GM12892 (cell line): ENCODE measurements at regions not wholly inside any gene's neighbourhood (a gene's known extent, or its start where the extent isn't known, plus 50 kb on each side); places are given as distances from the start of the nearest gene placed in this dataset.
"Not testable (repeated sequence)": the region's sequence is repeated elsewhere in the genome, so short reads cannot be mapped to it uniquely, and the experiment has no call there.

ENCODE experiments used
- DNase-seq: peaks from one replicate; pipeline ENCODE4 v3.0.0; 2011; ENCODE audit not compliant: insufficient read length
- FAIRE-seq: peaks from 2 replicates; lab custom pipeline; 2011; peaks lifted over from hg19 to GRCh38; lab: Jason Lieb, UNC
- POLR2A ChIP-seq: IDR thresholded peaks from 2 replicates; pipeline ENCODE4 v1.6.1; 2011; ENCODE audit warnings: low read depth, low read length, control low read depth
- POLR2AphosphoS5 ChIP-seq: IDR thresholded peaks from 2 replicates; pipeline ENCODE4 v1.6.1; 2011; ENCODE audit warnings: low read depth, low read length, control low read depth
- TAF1 ChIP-seq: IDR thresholded peaks from 2 replicates; pipeline ENCODE4 v1.6.1; 2011; ENCODE audit warnings: low read depth, mild to moderate bottlenecking, control low read depth, low read length, borderline replicate concordance

- FAIRE-seq (no peak), DNase-seq (no peak)
- TF ChIP-seq POLR2AphosphoS5 (no peak), TAF1 (no peak), POLR2A (no peak)
These were observed 434.3 kb downstream of the MDFIC start for GRCh38 chr7:115356139-115356746.

- DNase-seq (no peak), FAIRE-seq (no peak)
- TF ChIP-seq POLR2AphosphoS5 (no peak), POLR2A (no peak), TAF1 (no peak)
These were observed 433.0 kb downstream of the MDFIC start for GRCh38 chr7:115354925-115355324.

GRCh38 chr7:115352375-115352774 is 430.5 kb downstream of the MDFIC start:
- DNase-seq (no peak), FAIRE-seq (no peak)
- no peak for TF ChIP-seq TAF1
- TF ChIP-seq POLR2AphosphoS5, result no peak
- TF ChIP-seq POLR2A, result no peak

GRCh38 chr7:115350764-115351163 is 428.9 kb downstream of the MDFIC start:
- FAIRE-seq (no peak), DNase-seq (no peak)
- TF ChIP-seq POLR2AphosphoS5 (no peak), POLR2A (no peak), TAF1 (no peak)

GRCh38 chr7:115349635-115350034 is 427.7 kb downstream of the MDFIC start:
- DNase-seq (no peak), FAIRE-seq (no peak)
- TF ChIP-seq POLR2A (no peak), TAF1 (no peak), POLR2AphosphoS5 (no peak)

GRCh38 chr7:115346685-115347084 is 424.8 kb downstream of the MDFIC start:
- TF ChIP-seq TAF1, result no peak
- TF ChIP-seq POLR2AphosphoS5, result no peak
- TF ChIP-seq POLR2A, result no peak
- DNase-seq (no peak), FAIRE-seq (no peak)

- no peak for DNase-seq
- FAIRE-seq, result no peak
- TF ChIP-seq TAF1, result no peak
- TF ChIP-seq POLR2A, result no peak
- no peak for TF ChIP-seq POLR2AphosphoS5
These were observed 418.9 kb downstream of the MDFIC start for GRCh38 chr7:115340828-115341227.

GRCh38 chr7:115338016-115338415 is 416.1 kb downstream of the MDFIC start:
- DNase-seq, result no peak
- TF ChIP-seq TAF1, result no peak
- no peak for TF ChIP-seq POLR2AphosphoS5
- no peak for TF ChIP-seq POLR2A
- no peak for FAIRE-seq

- DNase-seq (no peak), FAIRE-seq (no peak)
- TF ChIP-seq POLR2A (no peak), TAF1 (no peak), POLR2AphosphoS5 (no peak)
These were observed 410.8 kb downstream of the MDFIC start for GRCh38 chr7:115332691-115333090.

- TF ChIP-seq POLR2AphosphoS5 (no peak), TAF1 (no peak), POLR2A (no peak)
- no peak for FAIRE-seq
- DNase-seq, result no peak
These were observed 407.1 kb downstream of the MDFIC start for GRCh38 chr7:115329006-115329405.

GRCh38 chr7:115328018-115328417 is 406.1 kb downstream of the MDFIC start:
- DNase-seq, result no peak
- no peak for TF ChIP-seq POLR2A
- TF ChIP-seq POLR2AphosphoS5, result no peak
- TF ChIP-seq TAF1, result no peak
- no peak for FAIRE-seq

- no peak for FAIRE-seq
- TF ChIP-seq POLR2AphosphoS5 (no peak), TAF1 (no peak)
- no peak for DNase-seq
These were observed 405.4 kb downstream of the MDFIC start for GRCh38 chr7:115327326-115327725.

GRCh38 chr7:115319541-115319940 is 397.6 kb downstream of the MDFIC start:
- TF ChIP-seq POLR2AphosphoS5 (no peak), TAF1 (no peak), POLR2A (no peak)
- no peak for FAIRE-seq
- no peak for DNase-seq

- not testable (repeated sequence) for DNase-seq, FAIRE-seq
These were observed 388.4 kb downstream of the MDFIC start for GRCh38 chr7:115310316-115310715.
